Keratinocyte (primary cell): ENCODE measurements at regions not wholly inside any gene's neighbourhood (a gene's known extent, or its start where the extent isn't known, plus 50 kb on each side); places are given as distances from the start of the nearest gene placed in this dataset.

Experiments
- CTCF ChIP-seq, 3 experiments: IDR thresholded peaks in 1 of 3; conservative IDR thresholded peaks in 1 of 3; optimal IDR thresholded peaks in 1 of 3; 2 replicates in 2 of 3; 3 replicates in 1 of 3; pipeline versions ENCODE3 to v1.5.1; 2011; ENCODE audit warnings: low read length in 3 of 3, mild to moderate bottlenecking in 3 of 3, moderate library complexity in 2 of 3, control low read depth in 1 of 3, inconsistent platforms in 1 of 3; ENCODE audit not compliant: insufficient read depth in 2 of 3; ENCODE audit errors: extremely low read depth in 1 of 3
- EZH2 ChIP-seq: IDR thresholded peaks from one replicate; pipeline ENCODE4 v1.6.1; 2012; ENCODE audit warnings: inconsistent platforms, mild to moderate bottlenecking, low read length, moderate library complexity

GRCh38 chr12:130102266-130102665, 60.0 kb upstream of the FZD10 start:
- TF ChIP-seq CTCF (optimal IDR thresholded peaks at IDR 0.05 in 1 of 3, IDR thresholded peaks at IDR 0.05 in 1 of 3, conservative IDR thresholded peaks at IDR 0.05 in 1 of 3; ENCODE audit: extremely low read depth in 1 of 3, insufficient read depth in 2 of 3, low read length in 3 of 3) = no peak
- no peak for TF ChIP-seq EZH2
